Dedifferentiated amniotic fluid mesenchymal stem cell (primary cell): ENCODE measurements at regions not wholly inside any gene's neighbourhood (a gene's known extent, or its start where the extent isn't known, plus 50 kb on each side); places are given as distances from the start of the nearest gene placed in this dataset.
A peak's percentile ranks its signal among the peaks of the same experiment; 100 is the strongest.
"Not testable (repeated sequence)": the region's sequence is repeated elsewhere in the genome, so short reads cannot be mapped to it uniquely, and the experiment has no call there.

Experiments used
- DNase-seq: peaks from one replicate; pipeline ENCODE4 v3.0.0-alpha.2; 2016; ENCODE audit errors: extremely low spot score

DNA sequence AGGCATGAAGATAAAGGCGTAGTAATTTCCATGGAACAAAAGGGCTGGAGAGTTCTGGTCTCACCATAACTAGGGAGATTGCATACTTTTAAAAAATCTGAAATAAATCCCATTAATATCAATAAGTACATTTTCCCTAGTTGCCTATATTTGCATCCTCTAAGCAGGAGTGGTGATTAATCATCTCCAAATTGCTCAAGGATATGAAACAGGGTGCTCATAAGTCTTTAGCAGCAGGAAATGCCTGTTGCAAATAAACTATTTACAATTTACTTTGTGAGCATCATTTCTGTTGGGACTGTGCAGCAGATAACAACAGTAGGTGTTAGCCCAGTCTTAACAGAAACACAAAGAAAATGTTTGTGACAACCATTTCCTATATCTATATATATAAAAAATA lies 92.4 kb upstream of the TMEM178A start:
- no peak for DNase-seq

DNA sequence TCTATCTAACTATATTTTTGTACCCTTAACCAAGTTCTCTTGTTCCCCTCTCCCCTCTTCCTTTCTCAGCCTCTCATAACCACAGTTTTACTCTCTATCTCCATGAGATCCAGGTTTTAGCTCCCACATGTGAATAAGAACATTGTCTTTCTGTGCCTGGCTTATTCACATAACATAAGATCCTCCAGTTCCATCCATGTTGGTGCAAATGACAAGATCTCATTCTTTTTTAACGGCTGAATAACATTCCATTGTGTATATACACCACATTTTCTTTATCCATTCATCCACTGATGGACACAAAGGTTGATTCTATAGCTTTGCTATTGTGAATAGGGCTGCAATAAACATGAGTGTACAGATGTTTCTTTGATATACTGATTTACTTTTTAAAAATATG lies 83.9 kb upstream of the TMEM178A start:
- DNase-seq: no peak

- peak; percentile 10 for DNase-seq
These were observed 82.5 kb upstream of the TMEM178A start for GRCh38 chr2:39583213-39583612.

GRCh38 chr2:39583781-39584180 lies 81.9 kb upstream of the TMEM178A start:
- no peak for DNase-seq

- DNase-seq: peak; percentile 30
These were observed 81.3 kb upstream of the TMEM178A start for GRCh38 chr2:39584283-39584965.

DNA sequence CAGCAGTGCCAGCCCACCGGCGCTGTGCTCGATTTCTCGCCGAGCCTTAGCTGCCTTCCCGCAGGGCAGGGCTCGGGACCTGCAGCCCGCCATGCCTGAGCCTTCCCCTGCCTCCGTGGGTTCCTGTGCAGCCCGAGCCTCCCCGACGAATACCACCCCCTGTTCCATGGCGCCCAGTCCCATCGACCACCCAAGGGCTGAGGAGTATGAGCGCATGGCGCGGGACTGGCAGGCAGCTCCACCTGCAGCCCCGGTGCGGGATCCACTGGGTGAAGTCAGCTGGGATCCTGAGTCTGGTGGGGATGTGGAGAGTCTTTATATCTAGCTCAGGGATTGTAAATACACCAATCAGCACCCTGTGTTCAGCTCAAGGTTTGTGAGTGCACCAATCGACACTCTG lies 80.2 kb upstream of the TMEM178A start:
- DNase-seq: not testable (repeated sequence)

- no peak for DNase-seq
These were observed 78.5 kb upstream of the TMEM178A start for GRCh38 chr2:39587168-39587567.

DNA sequence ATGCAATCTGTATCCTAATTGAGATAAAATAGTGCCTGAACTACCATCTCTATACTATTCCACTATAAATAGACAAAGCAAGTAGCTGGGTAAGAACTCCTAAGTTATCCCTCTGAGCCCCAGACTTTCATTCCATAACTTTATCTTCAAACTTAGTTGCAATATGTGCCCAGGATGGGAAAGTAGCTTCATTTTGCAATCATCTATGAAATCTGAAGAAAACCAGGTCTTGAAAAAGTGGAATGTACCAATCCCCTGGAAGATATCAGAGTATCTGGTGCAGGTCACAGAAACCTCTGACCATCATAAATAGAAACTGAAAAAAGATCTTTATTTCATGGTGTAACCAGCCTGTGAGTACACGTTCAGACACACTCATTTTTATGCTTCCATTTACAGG lies 78.1 kb upstream of the TMEM178A start:
- DNase-seq: no peak

GRCh38 chr2:39593439-39594393 lies 72.0 kb upstream of the TMEM178A start:
- peak; percentile 74 for DNase-seq

- DNase-seq: no peak
These were observed 70.6 kb upstream of the TMEM178A start for GRCh38 chr2:39595116-39595515.

DNA sequence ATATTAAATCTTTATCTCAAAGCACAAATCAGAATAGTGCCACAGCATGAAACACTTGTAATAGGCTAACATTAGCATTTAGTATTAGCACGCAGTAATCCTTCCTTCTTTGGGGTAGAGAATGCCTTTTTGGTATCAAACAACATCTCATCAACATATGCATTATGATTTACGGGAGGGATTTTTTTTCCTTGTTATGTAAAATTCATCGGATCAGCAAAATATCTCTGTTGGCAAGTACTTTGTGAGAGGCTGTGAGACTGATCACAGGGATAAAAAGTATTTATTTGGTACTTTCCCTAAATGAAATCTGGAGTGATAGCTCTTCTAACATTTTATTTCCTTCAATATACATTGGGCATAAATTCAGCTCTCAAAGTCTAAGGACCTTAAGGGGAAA lies 68.4 kb upstream of the TMEM178A start:
- no peak for DNase-seq

DNA sequence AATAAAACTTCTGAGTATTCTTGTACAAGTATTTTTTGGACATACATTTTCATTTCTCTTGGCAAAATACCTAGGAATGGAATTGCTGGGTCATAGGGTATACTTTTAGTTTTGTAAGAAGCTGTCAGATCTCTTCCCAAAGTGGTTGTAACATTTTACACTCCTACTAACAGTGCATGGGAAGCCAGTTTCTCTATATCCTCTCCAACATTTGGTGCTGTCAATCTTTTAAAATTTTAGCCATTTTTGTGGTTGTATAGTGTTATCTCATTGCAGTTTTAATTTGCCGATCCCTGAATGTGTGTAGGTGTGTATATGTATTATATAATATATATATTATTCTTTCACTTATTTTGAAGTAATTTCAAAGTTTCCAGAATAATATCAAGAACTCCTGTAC lies 63.1 kb upstream of the TMEM178A start:
- DNase-seq: no peak

DNA sequence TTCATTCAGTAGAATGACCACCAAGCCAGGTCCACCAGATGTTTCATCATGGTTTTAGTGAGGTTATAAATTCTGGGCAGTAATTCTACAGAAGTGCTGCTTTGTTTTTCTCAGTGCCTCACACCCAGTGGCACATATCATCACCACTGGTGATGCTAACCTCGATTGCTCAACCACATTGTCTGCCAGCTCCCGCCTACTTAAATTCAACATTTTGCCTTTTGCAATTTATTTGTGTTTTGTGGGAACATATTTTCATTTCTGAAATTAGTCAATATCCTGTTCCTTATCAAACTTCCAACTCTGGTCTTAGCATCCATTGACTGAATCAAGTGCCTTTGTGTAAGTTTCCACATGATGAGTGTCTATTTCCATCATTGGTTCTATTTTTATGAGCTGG lies 62.3 kb upstream of the TMEM178A start:
- no peak for DNase-seq

DNA sequence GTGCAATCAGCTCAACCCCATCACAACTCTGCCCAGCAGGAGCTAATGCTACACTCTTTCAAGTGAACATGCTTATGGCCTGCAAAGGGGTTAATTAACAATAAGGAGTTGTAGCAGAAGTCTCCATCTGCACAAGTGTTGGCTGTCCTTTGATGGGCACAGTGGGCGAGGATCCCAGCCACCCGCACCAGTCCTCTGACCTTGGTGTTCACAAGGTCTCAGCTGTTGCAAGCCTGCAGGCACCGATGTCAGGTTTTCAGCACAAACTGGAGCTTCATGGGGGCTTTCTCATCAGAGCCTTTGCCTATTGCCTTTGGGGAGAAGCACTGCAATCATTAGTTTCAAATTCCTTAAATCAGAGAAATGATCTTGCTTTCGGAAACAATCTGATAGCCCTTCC lies 60.9 kb upstream of the TMEM178A start:
- no peak for DNase-seq

GRCh38 chr2:39606585-39606984 lies 59.1 kb upstream of the TMEM178A start:
- no peak for DNase-seq

GRCh38 chr2:39607538-39608262 lies 58.0 kb upstream of the TMEM178A start:
- no peak for DNase-seq

- DNase-seq: no peak
These were observed 57.5 kb upstream of the TMEM178A start for GRCh38 chr2:39608263-39608575.

DNA sequence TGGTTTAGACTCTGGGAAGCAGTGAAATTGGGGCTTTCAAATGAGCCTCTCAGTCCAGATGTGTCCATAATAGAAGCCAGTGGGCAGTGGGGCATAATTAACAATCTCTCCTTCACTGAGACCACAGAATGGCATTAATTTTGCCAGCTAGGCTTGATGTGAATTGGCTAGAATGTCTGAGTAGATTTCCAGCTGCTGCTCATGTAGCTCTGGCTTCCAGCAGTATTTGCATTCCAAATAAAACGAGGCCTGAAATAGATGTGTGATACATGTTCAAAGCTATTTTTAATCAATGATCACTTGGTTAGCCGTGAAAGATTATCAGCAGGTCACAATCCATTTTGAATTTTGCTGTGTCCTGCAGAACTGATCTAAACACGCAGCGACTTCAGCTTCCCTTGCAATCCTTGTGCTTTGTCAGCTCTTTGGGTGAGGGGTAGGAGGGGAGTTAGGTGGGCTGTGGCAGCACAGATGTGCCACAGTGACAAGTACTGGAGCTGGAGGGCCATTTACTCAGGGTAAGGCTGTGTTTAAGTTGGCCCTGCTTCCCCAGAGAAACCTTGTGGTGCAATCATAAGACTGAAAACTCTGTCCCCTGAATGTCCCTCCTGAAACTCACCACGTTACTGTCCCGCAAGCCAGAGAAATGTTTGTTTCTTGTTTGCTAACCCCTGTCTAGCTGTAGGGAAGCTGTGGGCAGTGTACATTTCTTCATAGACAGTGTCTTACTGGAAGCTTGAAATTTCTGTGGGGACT lies 56.9 kb upstream of the TMEM178A start:
- no peak for DNase-seq

- DNase-seq: no peak
These were observed 55.8 kb upstream of the TMEM178A start for GRCh38 chr2:39609917-39610316.

DNA sequence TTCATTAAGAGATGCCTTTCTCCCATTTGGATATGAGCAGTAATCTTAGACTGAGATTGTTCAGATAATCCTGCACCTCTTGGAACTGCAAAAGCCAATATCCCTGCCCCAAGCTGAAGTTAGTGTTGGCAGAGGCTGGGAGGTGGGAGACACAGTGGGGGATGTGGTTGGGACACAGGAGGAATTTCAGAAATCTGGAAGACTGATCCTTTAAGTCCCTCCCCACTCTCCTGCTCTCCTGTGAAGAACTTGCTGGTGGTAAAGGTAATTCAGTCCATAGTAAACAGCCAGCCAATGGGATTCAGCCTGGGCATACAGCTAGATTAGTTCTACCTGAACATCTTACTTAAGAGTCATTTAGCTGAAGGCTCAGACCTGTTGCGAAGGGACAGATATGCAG lies 50.0 kb upstream of the TMEM178A start:
- no peak for DNase-seq
